ENCODE measurements at regions not wholly inside any gene's neighbourhood (a gene's known extent, or its start where the extent isn't known, plus 50 kb on each side); places are given as distances from the start of the nearest gene placed in this dataset.
A peak's percentile ranks its signal among the peaks of the same experiment; 100 is the strongest.
"Not testable (repeated sequence)": the region's sequence is repeated elsewhere in the genome, so short reads cannot be mapped to it uniquely, and the experiment has no call there.

DNA sequence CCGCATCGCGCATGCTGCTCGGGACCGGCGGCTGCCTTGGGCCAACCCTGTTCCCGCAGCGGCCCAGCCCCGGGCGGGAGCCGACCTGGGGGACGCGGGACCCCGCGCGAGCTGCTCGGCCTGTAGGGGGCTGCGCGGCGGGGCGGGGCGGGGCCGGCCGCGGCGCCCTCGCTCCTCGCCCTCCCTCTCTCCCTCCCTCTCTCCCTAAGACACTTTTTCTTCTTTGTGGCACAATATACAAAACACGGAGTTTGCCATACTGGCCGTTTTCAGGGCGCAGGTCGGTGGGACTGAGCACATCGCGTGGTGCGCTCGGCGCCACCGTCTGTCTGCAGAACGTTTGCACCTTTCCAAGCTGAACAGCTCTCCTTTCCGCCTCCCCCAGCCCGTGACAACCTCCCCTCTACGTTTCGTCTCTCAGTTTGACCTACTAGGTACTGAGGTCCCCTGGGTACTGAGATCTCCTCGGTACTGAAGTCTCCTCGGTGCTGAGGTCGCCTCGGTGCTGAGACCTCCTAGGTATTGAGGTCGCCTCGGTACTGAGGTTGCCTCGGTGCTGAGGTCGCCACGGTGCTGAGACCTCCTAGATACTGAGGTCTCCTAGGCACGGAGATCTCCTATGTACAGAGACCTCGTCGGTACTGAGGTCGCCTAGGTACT is 261.1 kb upstream of the PLCXD1 start:
- Histone ChIP-seq H3K27me3 (ENCODE audit: control insufficient read depth, insufficient read depth, low read length) (no peaks in the 10 kb centered on the region), H3K4me3 (ENCODE audit: low read length in 3 of 3) (peak overlapping the region in 1 of 3 donors; percentile 40), H3K36me3 (ENCODE audit: control insufficient read depth in 2 of 3, insufficient read depth in 3 of 3, low read length in 3 of 3) (no peaks in the 10 kb centered on the region), H3K27ac (ENCODE audit: low read depth in 2 of 2, low read length in 2 of 2) (no peak overlapping the region), H3K4me1 (ENCODE audit: control insufficient read depth in 2 of 3, insufficient read depth in 2 of 3, low read depth in 1 of 3, low read length in 3 of 3) (no peaks in the 10 kb centered on the region), H3K9me3 (ENCODE audit: control insufficient read depth in 2 of 3, insufficient read depth in 1 of 3, low read length in 3 of 3) (no peaks in the 10 kb centered on the region), H3K9ac (ENCODE audit: low read length in 3 of 3) (no peak overlapping the region)
- intact Hi-C loops (cut with DNase I), result no loop called here
- no peak for FAIRE-seq
- TF ChIP-seq, protein P1, sequence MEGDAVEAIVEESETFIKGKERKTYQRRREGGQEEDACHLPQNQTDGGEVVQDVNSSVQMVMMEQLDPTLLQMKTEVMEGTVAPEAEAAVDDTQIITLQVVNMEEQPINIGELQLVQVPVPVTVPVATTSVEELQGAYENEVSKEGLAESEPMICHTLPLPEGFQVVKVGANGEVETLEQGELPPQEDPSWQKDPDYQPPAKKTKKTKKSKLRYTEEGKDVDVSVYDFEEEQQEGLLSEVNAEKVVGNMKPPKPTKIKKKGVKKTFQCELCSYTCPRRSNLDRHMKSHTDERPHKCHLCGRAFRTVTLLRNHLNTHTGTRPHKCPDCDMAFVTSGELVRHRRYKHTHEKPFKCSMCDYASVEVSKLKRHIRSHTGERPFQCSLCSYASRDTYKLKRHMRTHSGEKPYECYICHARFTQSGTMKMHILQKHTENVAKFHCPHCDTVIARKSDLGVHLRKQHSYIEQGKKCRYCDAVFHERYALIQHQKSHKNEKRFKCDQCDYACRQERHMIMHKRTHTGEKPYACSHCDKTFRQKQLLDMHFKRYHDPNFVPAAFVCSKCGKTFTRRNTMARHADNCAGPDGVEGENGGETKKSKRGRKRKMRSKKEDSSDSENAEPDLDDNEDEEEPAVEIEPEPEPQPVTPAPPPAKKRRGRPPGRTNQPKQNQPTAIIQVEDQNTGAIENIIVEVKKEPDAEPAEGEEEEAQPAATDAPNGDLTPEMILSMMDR (IDR thresholded peaks at IDR 0.05; ENCODE audit: borderline replicate concordance, extremely low read depth, insufficient read depth), result no peak
- DNase-seq, result peak in 2 of 5 donors; percentile 8 to 63

DNA sequence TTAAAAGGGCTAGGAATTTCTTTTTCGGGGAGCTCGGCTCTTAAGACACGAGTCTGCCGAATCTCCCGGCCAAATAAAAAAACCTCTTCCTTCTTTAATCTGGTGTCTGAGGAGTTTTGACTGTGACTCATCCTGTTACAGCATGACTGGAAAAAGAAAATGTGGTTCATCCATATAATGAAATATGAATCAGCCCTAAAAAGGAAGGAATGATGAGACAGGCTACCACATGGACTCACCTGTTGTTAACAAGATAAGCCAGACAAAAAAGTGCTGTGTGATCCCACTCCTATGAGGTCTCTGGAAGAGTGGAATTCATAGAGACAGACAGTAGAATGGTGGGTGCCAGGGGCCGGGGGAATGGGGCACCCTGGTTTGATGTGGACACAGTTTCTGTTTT is 257.0 kb upstream of the PLCXD1 start:
- H3K27ac ChIP-seq (ENCODE audit: low read depth in 2 of 2, low read length in 2 of 2); H3K9ac ChIP-seq (ENCODE audit: low read length in 3 of 3); H3K9me3 ChIP-seq (ENCODE audit: control insufficient read depth in 2 of 3, insufficient read depth in 1 of 3, low read length in 3 of 3); H3K36me3 ChIP-seq (ENCODE audit: control insufficient read depth in 2 of 3, insufficient read depth in 3 of 3, low read length in 3 of 3); FAIRE-seq; H3K4me3 ChIP-seq (ENCODE audit: low read length in 3 of 3); intact Hi-C loops (cut with DNase I); H3K4me1 ChIP-seq (ENCODE audit: control insufficient read depth in 2 of 3, insufficient read depth in 2 of 3, low read depth in 1 of 3, low read length in 3 of 3); H3K27me3 ChIP-seq (ENCODE audit: control insufficient read depth, insufficient read depth, low read length); DNase-seq: not testable (repeated sequence)
